Central memory CD4-positive, alpha-beta T cell (primary cell): ENCODE measurements at regions not wholly inside any gene's neighbourhood (a gene's known extent, or its start where the extent isn't known, plus 50 kb on each side); places are given as distances from the start of the nearest gene placed in this dataset.
A peak's percentile ranks its signal among the peaks of the same experiment; 100 is the strongest.

Source experiments
- DNase-seq: peaks from one replicate; pipeline ENCODE4 v3.0.0; 2022

- no peak for DNase-seq
Measured at GRCh38 chrX:45768666-45769236, 568.1 kb upstream of the DIPK2B start.

- peak; percentile 12 for DNase-seq
Measured at GRCh38 chrX:45766981-45767501, 566.4 kb upstream of the DIPK2B start.

DNA sequence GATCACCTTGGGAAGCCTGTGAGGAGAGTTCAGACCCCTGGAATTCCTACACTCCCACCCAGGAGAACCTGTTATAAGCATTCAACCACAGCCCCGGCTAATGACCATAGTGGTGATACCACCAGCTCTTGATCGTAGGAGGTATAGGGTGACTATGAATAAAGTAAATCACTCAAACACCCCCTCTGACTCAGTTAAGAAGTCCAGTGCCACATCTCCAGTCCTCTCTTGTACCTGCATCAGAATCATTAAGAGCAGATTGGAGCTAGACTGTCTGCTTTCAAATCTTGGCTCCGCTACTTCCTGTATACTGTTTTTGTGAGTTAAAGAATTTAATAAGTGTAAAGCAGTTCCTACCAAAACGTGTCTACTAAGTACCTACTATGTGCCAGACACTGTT lies 565.1 kb upstream of the DIPK2B start:
- peak; percentile 19 for DNase-seq

DNA sequence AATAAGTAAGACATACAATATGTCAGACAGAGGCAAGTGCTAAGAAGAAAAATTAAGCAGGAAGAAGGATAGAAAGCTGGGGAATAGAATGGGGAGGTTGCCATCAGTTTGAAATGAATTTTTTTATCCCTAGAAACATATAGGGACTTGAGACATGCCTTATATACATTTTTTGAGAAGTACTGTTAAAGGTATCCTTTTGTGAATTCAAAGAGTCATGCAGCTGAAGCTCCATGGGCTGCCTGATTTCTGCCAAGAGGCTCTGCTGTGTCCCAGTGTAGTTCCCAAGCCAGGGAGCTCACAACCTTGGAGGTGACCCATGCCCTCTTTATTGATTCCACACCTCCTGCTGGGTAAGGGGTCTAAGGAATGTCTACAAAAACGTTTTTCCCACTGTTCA lies 564.6 kb upstream of the DIPK2B start:
- no peak for DNase-seq

GRCh38 chrX:45762699-45763647 lies 562.3 kb upstream of the DIPK2B start:
- DNase-seq = no peak

- DNase-seq = no peak
Measured at GRCh38 chrX:45761920-45762319, 561.2 kb upstream of the DIPK2B start.

DNA sequence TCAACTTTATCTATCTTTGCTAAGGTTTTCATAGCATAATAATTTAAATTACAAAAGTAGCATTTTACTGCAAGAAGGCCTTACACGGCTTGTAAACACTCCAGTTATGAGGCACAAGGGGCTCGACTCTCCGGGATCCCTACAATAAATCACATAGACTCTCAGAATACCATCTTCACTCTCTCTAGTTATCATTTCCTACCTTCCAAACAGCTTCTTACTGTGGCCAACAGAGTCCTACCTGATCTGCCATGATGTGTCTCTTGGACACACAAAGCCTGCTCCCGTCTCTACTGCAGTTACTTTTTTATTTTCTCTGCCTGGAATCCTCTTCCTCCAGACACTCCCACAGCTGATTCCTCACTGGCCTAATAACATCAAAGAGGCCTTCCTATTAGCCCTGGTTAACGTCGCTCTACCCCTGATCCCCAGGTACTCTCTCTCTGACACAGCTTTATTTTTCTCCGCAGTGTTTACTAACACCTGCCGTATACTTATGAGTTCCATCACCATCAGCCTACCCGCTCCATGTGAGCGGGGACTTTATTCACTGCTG lies 559.6 kb upstream of the DIPK2B start:
- DNase-seq = no peak

- DNase-seq = peak; percentile 35
Measured at GRCh38 chrX:45758738-45759397, 558.2 kb upstream of the DIPK2B start.

GRCh38 chrX:45758319-45758718 lies 557.6 kb upstream of the DIPK2B start:
- peak; percentile 51 for DNase-seq

DNA sequence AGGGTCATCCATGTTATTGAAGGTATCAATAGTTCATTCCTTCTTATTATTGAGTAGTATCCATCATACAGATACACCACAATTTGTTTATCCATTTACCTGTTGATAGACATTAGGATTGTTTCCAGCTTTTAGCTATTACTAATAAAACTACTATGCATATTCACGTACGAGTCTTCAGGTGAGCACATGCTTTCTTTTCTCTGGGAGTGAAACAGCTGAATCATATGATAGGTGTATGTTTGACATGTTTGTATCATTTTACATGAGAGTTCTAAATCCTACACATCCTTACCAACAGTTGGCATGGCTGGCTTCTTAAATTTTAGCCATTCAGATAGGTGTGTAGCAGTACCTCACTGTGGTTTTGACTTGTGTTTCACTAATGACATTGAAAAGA lies 556.6 kb upstream of the DIPK2B start:
- DNase-seq = no peak

DNA sequence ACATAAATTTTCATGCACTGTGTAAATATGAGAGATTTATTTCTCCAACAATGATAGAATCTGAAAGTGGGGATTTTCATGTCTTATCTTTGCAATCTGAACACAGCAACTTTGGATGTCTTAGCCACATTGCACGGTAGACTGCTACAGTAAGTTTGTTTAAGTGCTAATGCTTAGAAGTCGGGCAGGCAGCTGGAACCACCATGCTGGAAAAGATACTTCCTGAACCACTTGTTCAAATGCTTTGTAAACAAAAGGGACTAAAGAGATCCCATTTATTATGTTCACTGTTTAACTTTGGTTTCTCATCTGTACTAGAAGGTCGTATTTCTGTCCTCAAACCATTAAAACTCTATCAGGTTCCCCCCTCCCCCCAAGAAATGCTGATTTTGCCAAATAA lies 555.9 kb upstream of the DIPK2B start:
- no peak for DNase-seq

DNA sequence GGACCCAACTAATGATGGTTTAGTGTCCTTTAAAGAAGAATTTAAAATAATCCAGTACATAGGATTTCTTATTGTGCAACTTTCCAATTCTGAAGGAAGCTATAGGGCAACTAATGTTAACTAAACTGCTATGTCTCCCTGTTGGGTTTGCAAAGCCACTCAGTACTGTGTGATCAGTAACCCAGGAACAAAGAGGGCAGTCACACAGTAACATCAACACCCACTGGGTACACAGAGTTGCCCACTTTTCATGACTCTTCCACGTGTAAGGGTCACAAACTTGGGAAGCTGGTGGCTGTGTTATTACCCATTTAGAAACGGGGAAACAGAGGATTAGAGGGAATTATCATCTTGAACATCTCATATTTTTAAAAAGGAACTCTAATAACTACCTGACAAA lies 555.0 kb upstream of the DIPK2B start:
- DNase-seq = no peak

GRCh38 chrX:45751156-45751555 lies 550.5 kb upstream of the DIPK2B start:
- DNase-seq = no peak

DNA sequence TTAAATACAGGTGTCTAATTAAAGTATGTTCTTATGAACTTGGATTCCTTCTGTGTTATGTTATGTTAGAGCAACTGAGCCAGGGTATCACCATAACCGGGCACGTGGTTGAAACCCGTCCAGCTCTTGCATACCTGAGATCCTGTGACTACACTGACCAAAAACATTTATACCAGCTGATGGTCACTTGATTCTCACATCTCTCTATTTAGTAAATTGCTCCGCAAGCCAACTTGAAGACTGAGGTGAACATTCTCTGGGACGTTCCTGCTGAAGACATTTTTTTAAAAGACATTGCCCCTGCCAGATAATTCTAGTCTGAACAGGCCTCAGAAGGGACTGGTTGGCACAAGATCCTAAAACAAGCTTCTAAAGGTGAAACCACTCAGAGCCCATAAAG lies 550.0 kb upstream of the DIPK2B start:
- no peak for DNase-seq

DNA sequence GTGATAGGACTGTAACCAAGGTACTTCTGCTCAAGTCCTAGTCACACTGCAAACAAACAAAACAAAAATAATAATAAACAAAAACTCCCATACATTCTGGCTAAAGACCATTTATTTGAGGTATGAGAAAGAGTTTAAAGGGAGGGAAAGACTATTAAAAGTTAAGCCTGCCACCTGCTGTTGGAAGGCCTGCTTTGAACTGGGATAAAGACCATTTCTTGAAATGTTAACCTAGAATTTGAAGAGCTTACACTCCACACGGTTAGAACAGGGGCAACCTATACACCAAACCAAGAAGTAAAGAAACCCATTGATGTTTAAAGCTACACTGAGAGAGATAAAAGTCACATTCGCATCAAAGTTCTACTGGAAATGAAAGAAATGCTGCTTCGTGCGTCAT lies 548.7 kb upstream of the DIPK2B start:
- DNase-seq = no peak

- DNase-seq = no peak
Measured at GRCh38 chrX:45748369-45748774, 547.7 kb upstream of the DIPK2B start.

DNA sequence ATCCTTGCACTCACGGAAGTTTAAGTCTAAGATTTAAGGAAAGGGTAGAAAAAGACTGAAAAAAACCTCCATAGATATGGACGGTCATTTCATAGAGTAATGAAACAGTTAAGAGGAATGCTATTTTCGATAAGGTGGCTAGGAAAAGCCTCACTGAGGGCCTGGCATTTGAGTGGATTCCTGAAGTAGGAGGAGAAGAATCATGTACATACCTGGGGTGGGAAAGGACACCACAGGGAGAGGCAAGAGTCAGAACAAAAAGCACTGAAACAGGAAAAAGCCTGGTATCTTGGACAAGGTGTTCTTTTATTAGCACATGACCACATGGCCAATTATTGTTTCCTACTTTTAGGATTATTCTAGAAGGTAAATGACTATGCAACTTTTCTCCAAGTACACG lies 547.2 kb upstream of the DIPK2B start:
- DNase-seq = no peak

DNA sequence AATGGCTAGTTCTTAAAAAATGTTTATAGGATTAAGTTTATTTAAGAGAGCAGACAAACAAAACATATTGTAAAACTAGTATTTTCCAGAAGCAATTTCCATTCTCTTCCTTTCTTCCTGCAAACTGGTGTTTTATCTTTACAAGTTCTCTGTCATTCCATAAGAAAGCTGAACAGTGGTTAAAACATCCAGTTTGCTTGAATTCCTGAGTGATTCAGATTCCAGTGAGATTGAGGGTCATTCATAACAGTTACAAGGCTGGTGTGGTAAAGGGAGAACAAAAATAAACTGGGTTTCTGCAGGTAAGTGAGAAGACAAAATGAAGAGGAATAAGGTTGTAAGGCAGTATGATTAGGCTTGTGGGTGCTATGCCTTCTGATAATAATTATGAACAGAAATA lies 544.8 kb upstream of the DIPK2B start:
- no peak for DNase-seq

DNA sequence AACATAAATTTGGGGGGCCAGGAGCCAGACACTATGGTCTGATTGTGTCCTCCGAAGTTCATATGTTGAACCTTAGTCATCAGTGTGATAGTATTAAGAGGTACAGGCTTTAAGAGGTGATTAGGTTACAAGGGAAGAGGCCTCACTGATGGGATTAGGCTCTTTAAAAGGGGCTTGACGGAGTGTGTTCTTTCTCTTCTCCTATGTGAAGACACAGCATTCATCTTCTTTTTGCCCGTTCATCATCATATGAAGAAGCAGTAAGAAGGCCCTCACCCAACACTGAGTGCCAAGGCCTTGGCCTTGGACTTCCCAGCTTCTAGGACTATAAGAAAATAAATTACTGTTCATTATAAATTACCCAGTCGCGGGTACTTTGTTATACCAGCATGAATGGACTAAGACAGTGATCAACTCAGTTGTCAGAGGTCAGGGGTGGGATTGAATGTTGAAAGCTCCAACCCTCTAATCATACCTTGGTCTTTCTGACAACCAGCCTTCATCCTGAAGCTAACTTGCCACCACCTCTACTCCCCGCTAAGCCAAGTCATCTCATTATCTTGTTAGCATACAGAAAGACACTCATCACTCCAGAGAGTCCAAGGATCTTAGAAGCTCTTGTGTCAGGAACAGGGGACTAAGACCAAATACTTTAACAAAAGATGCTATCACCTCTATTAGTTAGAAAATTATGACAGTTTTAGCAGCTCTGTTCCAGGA lies 543.4 kb upstream of the DIPK2B start:
- no peak for DNase-seq

DNA sequence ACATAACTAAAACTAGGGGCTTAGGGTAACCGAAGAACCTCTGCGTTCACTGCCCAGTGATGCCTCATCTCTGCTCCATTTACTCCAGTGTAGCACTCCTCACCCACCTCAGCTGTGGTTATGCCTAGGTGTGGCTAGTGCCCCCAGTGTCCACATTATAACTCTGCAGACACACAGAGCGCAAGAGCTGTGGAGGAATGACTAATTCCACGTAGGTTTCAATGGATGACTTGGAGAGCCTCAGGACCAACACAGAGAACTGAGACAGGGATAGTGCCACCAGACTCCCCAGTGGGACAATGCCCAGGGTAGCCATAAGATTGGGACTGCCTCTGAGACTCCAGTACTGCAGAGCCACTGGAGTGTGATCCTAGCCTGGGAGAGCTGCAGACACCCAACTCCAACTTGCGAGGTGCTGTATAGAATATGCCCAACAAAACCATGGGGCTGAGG lies 542.4 kb upstream of the DIPK2B start:
- no peak for DNase-seq

- no peak for DNase-seq
Measured at GRCh38 chrX:45740291-45740690, 539.6 kb upstream of the DIPK2B start.

DNA sequence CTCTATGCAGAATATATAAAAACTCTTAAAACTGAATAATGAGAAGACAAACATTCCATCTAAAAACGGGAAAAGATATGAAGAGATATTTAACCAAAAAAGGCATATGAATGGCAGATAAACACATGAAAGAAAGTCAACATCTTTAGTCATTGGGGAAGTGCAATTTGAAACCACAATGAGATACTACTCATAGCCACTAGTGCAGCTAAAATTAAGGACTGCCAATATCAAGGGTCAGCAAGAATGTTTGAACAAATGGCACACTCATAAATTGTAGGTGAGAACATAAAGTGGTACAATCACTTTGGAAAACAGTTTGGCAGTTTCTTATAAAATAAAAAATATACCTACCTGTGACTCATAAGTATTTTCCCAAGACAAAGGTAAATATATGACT lies 534.9 kb upstream of the DIPK2B start:
- DNase-seq = no peak

DNA sequence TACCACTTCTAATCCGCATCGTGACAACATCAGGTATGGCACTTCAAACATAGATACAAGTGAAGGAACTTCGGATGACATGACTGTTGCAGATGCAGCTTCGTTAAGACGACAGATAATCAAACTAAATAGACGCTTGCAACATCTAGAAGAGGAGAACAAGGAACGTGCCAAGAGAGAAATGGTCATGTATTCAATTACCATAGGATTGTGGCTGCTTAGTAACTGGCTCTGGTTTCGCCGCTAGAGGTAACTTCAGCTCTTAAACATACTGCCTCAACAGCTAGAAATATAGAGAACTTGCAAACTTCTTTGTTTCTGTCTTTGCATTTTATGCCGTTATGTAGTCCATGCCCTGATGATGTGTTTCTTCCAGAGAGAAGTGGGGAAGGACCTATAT lies 530.8 kb upstream of the DIPK2B start:
- DNase-seq = no peak
